ENCODE measurements at regions not wholly inside any gene's neighbourhood (a gene's known extent, or its start where the extent isn't known, plus 50 kb on each side); places are given as distances from the start of the nearest gene placed in this dataset.

- H3K4me3 ChIP-seq (ENCODE audit: low read depth, low read length), result no peak overlapping the region
- DNase-seq (ENCODE audit: low read depth), result no peak
- TF ChIP-seq, protein P1, sequence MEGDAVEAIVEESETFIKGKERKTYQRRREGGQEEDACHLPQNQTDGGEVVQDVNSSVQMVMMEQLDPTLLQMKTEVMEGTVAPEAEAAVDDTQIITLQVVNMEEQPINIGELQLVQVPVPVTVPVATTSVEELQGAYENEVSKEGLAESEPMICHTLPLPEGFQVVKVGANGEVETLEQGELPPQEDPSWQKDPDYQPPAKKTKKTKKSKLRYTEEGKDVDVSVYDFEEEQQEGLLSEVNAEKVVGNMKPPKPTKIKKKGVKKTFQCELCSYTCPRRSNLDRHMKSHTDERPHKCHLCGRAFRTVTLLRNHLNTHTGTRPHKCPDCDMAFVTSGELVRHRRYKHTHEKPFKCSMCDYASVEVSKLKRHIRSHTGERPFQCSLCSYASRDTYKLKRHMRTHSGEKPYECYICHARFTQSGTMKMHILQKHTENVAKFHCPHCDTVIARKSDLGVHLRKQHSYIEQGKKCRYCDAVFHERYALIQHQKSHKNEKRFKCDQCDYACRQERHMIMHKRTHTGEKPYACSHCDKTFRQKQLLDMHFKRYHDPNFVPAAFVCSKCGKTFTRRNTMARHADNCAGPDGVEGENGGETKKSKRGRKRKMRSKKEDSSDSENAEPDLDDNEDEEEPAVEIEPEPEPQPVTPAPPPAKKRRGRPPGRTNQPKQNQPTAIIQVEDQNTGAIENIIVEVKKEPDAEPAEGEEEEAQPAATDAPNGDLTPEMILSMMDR (conservative IDR thresholded peaks at IDR 0.05; ENCODE audit: low read depth, low read length), result no peak
Observed at GRCh38 chr3:110062716-110063115, 725.4 kb upstream of the DPPA4 start.

- TF ChIP-seq, protein P1 (conservative IDR thresholded peaks at IDR 0.05; ENCODE audit: low read depth, low read length), result no peak
- no peak for DNase-seq (ENCODE audit: low read depth)
- no peak overlapping the region for H3K4me3 ChIP-seq (ENCODE audit: low read depth, low read length)
Observed at GRCh38 chr3:110063178-110063577, 725.8 kb upstream of the DPPA4 start.

DNA sequence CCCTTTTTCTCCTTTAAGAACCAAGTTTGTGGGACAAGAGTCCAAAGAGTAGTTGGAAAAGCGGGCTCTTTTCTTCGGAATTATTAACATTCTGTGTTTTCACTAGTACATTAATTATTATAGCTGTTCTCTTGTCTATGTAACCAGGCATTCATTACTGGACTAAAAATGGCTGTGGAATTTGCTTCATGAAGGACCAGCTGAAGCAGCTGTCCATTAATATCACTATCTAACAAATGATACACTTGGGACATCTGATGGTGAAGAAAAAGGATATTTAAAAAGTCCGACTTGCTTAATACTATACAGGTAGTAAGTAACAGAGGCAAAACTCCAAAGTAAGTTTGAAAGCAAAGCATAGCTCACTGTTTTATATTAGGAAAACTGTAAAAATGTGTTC lies 728.9 kb upstream of the DPPA4 start:
- no peak for DNase-seq (ENCODE audit: low read depth)
- TF ChIP-seq, protein P1 (conservative IDR thresholded peaks at IDR 0.05; ENCODE audit: low read depth, low read length), result no peak
- H3K4me3 ChIP-seq (ENCODE audit: low read depth, low read length), result no peak overlapping the region

DNA sequence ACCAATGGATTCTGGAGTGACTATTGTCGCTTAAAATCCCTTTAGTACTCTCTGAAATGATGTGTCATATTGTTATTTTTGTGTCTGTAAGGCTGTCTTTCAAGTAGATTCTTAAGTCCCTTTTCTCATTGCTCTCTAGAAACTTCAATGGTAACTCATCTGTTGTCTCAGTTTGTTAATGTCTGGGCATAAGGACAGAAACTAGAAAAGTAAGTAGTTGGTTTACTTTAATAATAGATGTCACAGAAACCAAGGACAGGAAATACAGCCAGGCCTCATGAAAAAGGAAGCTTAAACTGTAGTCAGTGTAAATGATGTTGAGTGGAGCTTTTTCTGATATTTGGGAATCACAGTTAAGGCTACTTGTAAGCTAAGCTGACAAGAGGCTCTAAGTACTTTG lies 730.2 kb upstream of the DPPA4 start:
- no peak overlapping the region for H3K4me3 ChIP-seq (ENCODE audit: low read depth, low read length)
- DNase-seq (ENCODE audit: low read depth), result no peak
- TF ChIP-seq, protein P1 (conservative IDR thresholded peaks at IDR 0.05; ENCODE audit: low read depth, low read length), result no peak

DNA sequence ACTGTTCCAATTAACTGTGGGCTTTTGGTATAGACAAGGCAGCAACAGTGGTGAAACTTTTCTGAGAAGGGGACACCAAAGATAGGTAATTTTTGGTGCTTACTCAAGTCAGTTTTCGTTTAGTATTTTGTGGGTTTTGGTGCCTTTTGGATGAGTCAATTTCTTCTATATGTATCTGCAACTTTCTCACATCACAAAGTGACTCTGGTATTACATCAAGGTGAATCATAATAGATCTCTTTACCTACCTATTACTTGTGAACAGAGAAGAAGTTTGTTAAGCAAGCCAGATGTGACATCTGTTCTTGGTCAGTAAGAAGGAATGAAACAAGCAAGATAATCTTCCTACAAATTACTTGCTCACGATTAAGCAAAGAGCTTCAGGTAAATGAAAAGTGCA lies 732.4 kb upstream of the DPPA4 start:
- DNase-seq (ENCODE audit: low read depth), result no peak
- TF ChIP-seq, protein P1 (conservative IDR thresholded peaks at IDR 0.05; ENCODE audit: low read depth, low read length), result no peak
- no peak overlapping the region for H3K4me3 ChIP-seq (ENCODE audit: low read depth, low read length)

DNA sequence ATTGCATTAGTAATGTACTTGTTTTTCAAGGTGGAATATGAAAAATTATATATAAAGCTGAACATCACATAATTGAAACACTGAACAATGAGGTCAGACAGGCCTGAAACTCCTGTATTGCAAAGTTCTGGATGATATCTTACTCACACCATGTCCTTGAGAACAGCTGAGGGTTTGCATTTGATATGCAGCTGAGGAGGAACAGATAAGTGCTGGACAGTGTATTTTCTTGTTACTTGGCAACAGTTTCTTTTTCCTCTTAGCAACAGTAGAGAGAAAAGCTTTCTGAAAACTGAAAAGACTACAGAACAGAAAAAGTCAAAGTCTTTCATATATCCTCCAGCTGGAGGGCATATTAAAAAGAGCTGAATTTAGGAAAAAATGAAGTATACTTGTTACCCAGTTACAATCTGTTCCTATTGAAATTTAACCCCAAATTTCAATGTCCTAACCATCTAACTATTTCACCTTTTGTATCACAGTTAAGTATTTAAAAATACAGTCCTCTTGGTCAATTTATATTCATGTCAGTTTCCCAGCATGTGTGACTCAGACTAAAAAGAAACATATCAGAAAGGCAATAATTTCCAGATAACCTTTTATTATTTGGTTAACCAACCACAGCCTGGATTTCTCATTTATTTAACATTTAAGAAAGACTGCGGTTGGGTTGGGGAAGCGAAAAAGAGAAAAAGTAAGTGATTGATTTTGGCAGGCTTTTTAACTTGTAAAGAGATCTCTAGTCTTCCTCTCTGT lies 733.0 kb upstream of the DPPA4 start:
- H3K4me3 ChIP-seq (ENCODE audit: low read depth, low read length), result no peak overlapping the region
- TF ChIP-seq, protein P1 (conservative IDR thresholded peaks at IDR 0.05; ENCODE audit: low read depth, low read length), result no peak
- no peak for DNase-seq (ENCODE audit: low read depth)

DNA sequence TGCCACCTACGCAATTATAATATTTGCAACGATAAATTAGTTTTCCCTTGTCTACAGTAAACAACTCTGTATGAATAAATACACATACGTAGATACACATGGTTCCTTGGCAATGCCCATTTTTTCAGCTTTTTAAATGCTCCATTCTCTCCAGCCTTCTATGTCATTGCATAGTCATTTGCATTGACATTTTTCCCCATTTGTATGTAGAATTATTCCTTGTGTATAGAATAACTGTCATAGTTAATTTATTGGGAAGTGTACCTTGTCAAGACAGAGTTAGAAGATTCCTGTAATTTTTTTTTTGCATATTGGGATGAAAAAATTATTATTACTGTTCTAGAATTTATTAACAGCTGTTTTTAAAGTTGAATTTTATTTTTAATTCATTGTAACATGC lies 736.7 kb upstream of the DPPA4 start:
- H3K4me3 ChIP-seq (ENCODE audit: low read depth, low read length), result no peak overlapping the region
- TF ChIP-seq, protein P1 (conservative IDR thresholded peaks at IDR 0.05; ENCODE audit: low read depth, low read length), result no peak
- no peak for DNase-seq (ENCODE audit: low read depth)

All from epithelial cell of proximal tubule (primary cell).